Stimulated activated CD8-positive, alpha-beta memory T cell treated with anti-CD3 and anti-CD28 coated beads, Interleukin-2, amount 100 ng/mL, for 48 hours (primary cell): ENCODE measurements at regions not wholly inside any gene's neighbourhood (a gene's known extent, or its start where the extent isn't known, plus 50 kb on each side); places are given as distances from the start of the nearest gene placed in this dataset.

Source experiments
- DNase-seq, 2 donors: peaks; one replicate each; pipeline ENCODE4 v3.0.0-alpha.2; 2020; ENCODE audit warnings: low read depth in 2 of 2

DNA sequence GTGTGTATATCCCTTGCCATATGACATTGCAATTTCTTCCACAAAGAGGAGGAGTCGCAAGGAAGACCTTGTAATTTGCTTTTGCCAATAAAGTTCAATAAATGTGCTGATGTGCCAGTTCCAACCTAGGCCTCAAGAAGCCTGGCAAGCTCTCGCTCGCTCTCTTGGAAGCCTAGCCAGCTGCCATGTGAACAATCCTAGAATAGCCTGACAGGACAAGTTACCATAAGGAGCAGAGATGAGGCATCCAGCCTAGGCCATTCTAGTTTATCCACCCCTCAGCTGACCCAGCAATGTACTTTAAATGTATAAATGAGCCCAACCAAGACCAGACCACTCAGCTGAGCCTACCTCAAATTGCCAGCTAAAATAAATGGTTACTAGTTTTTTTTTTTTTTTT is 145.7 kb upstream of the QRFPR start:
- no peak for DNase-seq

DNA sequence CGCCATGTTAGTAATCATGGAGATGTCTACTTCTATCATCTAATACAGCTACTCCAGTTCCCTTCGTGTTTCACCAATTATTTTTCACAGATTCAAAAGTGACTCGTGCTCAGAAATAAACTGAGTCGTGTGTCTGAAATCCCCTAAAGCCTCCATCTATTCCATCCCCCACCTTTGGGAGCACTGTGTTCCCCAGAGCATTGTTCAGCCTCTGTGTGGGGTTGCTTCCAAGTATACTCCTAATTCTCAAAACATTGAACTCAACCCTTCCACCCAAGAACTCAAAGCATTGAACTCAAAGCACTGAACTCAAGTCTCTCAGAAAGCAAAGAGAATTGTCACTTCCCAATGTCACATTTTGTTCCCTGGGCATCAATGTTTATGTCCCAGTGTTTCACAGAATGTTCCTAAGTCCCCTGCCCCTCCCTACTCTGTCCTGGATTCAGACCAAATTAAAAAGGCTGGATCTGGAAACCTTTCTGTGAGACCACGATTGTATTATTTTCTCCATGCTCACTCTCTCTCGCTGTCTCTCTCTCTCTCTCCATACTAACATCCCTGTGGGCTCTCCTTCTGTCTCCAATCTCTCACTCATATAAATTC is 138.5 kb upstream of the QRFPR start:
- DNase-seq, result no peak

- no peak for DNase-seq
These were observed 136.4 kb upstream of the QRFPR start for GRCh38 chr4:121517241-121517640.

DNA sequence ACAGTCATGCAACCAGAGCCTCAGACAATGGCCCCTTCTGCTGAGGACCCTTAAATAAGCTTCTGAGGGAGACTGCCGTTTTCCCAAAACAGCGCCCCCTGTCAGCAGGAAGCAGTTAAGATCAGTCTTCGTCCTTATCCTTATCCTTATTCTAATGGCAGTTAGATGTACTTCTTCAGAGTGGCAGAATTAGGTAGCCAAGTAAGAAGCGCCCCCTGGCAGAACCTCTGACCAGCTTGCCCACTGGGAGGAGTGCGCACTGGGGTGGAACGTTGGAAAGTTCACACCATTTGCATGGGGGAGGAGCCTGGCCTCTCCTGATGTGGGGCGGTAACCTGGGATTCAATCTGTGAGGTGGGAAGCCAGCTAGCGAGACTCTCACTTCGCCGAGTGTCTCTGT is 133.6 kb upstream of the QRFPR start:
- DNase-seq, result no peak

- peak in 1 of 2 donors; percentile 1 for DNase-seq
These were observed 129.6 kb upstream of the QRFPR start for GRCh38 chr4:121510341-121510874.

DNA sequence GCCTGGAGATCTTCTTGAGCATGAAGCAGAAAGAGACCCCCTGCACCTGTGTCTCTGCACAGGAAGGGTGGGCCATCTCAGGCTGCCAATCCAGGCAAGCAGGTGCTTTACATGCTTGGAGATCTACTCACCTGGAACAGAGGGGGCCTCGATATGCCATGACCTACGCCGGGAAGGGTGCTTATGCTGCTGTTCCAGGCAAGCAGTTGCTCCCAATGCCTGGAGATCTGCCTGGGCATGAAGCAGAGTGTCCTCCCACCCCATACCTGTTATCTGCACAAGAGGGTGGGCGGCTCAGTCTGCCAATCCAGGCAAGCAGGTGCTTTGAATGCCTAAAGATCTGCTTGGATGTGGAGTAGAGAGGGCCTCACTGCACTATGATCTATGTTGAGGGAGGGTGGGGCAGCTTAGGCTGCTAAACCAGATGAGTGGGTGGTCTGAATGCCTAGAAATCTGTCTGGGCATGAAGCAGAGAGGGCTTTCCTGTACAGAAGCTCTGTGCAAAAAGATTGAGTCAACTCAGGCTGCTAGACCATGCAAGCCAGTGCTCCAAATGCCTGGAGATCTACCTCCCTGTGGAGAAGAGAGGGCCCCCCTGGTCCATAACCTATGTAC is 104.5 kb upstream of the QRFPR start:
- DNase-seq, result no peak

DNA sequence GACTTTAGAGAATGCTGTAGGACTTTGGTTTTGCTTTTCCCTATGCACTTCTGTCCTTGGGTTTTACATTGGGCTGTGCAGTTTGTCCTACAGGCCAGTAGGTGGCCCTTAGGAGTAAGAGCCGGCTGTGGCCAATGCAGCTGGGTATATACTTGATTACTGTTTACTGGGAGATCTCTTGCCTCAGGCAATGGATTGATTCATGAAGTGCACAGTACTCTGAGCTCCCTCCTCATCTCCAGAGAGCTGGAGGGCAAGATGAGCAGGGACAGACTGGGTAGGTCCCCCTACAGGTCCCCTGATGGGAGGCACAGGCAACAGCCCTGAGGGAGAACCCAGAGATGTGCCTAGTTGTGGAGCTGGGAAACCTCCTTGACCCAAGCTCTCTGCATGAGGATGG is 103.8 kb upstream of the QRFPR start:
- DNase-seq, result no peak

DNA sequence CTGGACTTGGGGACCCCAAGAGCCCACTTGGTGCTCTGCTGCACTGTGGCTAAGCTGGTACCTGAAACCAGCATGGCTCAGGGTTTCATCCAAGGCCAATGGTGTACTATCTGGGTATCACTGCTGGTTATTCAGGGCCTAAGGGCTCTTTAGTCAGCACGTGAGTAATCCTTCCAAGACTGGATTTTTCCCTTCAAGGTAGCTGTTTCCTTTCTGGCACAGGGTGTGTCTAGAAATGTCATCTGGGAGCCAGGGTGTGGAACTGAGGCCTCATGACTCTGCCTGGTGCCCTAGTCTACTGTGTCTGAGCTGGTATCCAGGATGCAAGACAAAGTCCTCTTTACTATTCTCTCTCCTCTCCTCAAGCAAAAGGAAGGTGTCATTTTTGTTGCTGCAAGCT is 99.0 kb upstream of the QRFPR start:
- DNase-seq, result no peak

DNA sequence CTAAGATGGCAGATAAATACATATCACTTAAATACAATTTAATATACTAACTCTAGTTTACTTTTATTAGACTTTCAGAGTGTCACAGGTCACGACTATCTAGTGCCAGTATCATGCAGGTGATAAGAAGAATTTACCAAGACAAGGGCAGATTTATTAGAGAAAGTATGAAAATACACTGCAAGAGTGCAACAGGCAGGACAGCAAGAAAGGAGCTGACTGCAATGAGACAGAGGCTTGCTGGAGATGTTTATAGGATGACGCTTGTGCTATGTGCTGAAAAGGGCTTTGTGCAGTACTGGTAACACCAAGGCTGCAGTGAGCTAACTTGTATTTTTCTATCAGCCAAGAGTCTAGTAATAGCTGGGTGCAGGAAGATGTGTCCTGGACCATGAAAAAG is 96.7 kb upstream of the QRFPR start:
- no peak for DNase-seq

DNA sequence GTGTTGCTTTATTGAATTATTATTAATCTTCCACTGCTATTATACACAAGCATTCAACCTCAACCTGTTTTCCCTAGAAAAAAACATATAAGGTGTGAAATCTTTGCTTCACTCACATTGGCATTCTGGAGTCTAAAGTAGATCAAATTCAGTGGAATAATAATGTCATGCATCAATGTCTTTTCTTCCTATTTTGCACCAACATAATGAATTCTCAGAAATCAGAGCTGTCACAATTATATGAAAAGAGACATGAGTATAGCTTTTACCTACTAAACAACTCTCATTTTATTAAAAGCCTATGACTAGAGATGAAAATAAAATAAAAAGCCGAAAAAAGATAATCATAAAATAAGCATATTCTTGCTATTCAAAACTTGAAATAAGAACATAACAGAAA is 96.3 kb upstream of the QRFPR start:
- DNase-seq, result no peak

- no peak for DNase-seq
These were observed 92.3 kb upstream of the QRFPR start for GRCh38 chr4:121472937-121473721.

DNA sequence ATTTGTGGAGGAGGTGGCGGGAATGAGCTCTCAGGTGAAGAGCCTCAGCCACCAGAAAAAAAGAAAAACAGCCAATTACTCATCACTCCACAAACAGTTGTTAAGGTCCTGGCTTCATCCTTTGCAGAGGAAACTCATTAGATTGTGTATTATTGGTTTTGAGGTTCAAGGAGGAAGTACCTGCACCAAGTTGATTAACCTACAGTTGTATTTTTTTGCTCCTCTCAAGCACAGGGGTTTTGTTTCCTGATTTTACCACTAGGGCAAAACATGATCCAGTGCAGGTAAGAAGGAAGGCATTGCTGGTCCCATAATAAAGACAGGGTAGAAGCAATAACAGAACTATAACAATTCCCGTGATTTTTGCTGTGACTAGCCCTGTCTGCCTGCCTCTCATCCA is 84.0 kb upstream of the QRFPR start:
- DNase-seq, result no peak

DNA sequence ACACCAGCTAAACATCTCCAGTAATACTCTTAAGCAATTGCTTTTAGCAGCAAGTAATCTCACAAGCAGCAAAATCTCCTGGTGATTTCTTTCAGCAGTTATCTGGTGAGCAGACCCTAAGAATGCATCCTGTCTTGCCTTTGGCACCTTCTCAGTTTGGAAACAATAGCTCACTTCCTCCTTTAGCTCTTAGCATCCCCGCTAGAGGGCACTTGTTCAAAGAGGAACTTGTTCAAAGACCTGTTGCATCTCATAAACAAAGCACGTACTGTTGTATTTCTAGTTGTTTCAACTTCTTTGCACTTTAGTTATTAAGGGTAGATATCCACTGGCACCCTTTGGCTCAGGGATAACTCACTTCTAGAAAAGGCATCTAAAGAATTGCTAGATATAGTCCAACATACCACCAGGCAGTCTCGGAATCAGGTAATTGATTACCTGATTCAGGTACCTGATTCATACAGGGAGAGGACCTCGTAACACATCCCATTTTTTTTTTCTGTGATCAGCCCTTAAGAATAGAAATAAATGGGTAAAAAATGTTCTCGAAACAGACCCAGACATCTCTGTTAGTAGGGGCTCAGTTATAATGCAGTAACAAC is 81.9 kb upstream of the QRFPR start:
- DNase-seq, result no peak

- no peak for DNase-seq
These were observed 78.2 kb upstream of the QRFPR start for GRCh38 chr4:121459026-121459425.

GRCh38 chr4:121457278-121457875 is 76.6 kb upstream of the QRFPR start:
- DNase-seq, result no peak

GRCh38 chr4:121455285-121455684 is 74.5 kb upstream of the QRFPR start:
- DNase-seq, result no peak

GRCh38 chr4:121454251-121454979 is 73.6 kb upstream of the QRFPR start:
- no peak for DNase-seq

DNA sequence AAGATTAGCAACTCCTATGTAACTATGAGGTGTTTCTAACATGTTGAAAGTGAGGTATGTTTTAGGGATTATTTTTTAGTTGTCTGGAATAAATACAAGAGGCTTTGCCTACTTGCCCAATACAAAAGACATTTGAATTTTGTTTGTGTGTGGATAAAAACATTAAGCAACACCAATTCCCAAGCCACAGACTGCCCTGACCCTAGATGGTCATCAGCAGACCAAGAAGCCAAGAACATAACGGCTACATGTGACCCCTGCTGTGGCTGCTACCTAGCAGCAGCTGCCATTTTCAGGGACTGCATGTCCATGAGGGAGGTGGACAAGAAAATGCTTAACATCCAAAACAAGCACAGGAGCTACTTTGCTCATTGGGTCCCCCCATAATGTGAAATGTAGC is 70.5 kb upstream of the QRFPR start:
- DNase-seq, result no peak

DNA sequence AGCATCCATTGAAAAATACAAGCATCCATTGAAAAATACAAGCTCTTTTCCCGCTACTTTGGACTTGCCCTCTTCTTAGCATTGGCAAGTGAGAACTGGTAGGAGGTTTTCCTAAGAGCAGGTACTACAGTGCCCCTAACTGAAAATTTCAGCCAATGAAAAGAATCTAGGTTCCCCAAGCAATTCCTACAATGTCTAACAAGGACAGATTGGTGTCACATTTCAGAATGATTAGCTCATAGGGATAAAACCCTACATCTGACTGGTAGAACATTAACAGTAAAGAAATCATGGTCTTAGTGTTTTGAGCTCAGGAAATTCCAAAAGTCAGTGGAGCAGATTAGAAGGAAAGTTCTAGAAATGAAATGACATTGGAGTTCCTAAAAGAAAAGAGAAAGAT is 68.6 kb upstream of the QRFPR start:
- no peak for DNase-seq

DNA sequence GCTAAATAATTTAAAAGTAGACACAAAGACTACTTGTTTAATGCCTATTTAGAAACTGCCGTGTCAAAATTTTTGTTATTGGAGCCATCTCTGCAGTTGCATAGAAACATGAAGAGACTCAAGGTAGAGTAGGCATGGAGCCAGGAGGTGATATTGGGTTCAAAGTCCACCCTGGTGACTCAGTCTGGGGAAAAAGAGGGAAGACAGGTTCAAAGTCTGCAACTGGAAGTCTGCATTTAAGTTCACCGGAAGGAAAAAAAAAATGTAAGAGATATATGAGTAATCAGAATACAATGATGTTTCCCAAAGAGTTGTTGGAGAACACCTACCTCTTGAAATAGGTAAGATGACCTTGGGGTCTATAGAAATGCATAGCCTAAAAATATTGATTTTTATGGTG is 67.4 kb upstream of the QRFPR start:
- no peak for DNase-seq

DNA sequence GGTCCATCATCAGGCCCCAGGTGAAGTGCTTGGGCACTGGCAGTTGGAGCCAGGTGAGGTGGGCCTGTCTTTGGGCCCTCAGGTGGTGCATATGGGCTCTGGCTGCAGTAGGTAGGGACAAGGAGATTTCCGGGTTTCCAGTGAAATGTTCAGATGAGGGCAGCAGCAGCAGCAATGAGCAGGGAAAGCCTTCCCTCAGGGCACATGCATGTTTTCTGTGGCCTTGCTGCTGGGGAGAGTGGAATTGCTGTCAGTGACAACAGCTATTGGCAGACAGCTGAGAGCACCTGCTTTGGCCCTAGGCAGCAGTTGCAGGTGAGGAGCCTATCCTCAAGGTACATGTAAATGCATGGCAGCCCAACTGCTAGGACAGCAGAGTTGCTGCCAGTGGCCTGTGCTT is 58.9 kb upstream of the QRFPR start:
- DNase-seq, result no peak
